KMS-11 (cell line): ENCODE measurements at regions not wholly inside any gene's neighbourhood (a gene's known extent, or its start where the extent isn't known, plus 50 kb on each side); places are given as distances from the start of the nearest gene placed in this dataset.

Experiments used
- H2AFZ ChIP-seq: fragments of 200-600 bp; sonication (generic); 2 replicates; pipeline ENCODE4 v1.6.1; 2016; ENCODE audit warnings: antibody characterized with exemption, mixed run types, low read depth
- H3K27ac ChIP-seq: fragments of 200-600 bp; sonication (generic); 2 replicates; pipeline ENCODE4 v1.6.1; 2016; ENCODE audit warnings: mild to moderate bottlenecking, mixed run types
- H3K27me3 ChIP-seq: fragments of 200-600 bp; sonication (generic); 2 replicates; pipeline ENCODE4 v1.6.1; 2017; ENCODE audit warnings: mild to moderate bottlenecking, low read depth, mixed run types, moderate library complexity; ENCODE audit not compliant: insufficient read depth
- H3K36me3 ChIP-seq: fragments of 200-600 bp; sonication (generic); 2 replicates; pipeline ENCODE4 v1.6.1; 2017; ENCODE audit warnings: mild to moderate bottlenecking, mixed run types; ENCODE audit not compliant: insufficient read depth
- H3K4me1 ChIP-seq: fragments of 200-600 bp; sonication (generic); 2 replicates; pipeline ENCODE4 v1.6.1; 2016; ENCODE audit warnings: mild to moderate bottlenecking, low read depth, mixed run types; ENCODE audit not compliant: poor library complexity, severe bottlenecking
- H3K4me2 ChIP-seq: fragments of 200-600 bp; sonication (generic); 2 replicates; pipeline ENCODE4 v1.7.0; 2016; ENCODE audit warnings: mild to moderate bottlenecking, mixed run types
- H3K4me3 ChIP-seq: fragments of 200-600 bp; sonication (generic); IDR thresholded peaks from 2 replicates; pipeline ENCODE4 v1.6.1; 2017; ENCODE audit warnings: low read depth, low read length, mixed read lengths; ENCODE audit not compliant: insufficient read depth
- H3K79me2 ChIP-seq: fragments of 200-600 bp; sonication (generic); 2 replicates; pipeline ENCODE4 v1.6.1; 2016; ENCODE audit warnings: low read depth, mixed run types; ENCODE audit not compliant: insufficient read depth
- H3K9ac ChIP-seq: fragments of 200-600 bp; sonication (generic); 2 replicates; pipeline ENCODE4 v1.6.1; 2016; ENCODE audit warnings: mild to moderate bottlenecking, mixed run types
- H4K20me1 ChIP-seq: fragments of 200-600 bp; sonication (generic); 2 replicates; pipeline ENCODE4 v1.6.1; 2016; ENCODE audit warnings: mild to moderate bottlenecking, mixed run types; ENCODE audit not compliant: insufficient read depth
- TF ChIP-seq, protein P1 (sequence below): fragments of 200-600 bp; sonication (generic); conservative IDR thresholded peaks from 2 replicates; pipeline ENCODE4 v1.6.1; 2017; ENCODE audit warnings: low read depth, mild to moderate bottlenecking, antibody characterized with exemption, low read length, moderate library complexity, mixed read lengths

DNA sequence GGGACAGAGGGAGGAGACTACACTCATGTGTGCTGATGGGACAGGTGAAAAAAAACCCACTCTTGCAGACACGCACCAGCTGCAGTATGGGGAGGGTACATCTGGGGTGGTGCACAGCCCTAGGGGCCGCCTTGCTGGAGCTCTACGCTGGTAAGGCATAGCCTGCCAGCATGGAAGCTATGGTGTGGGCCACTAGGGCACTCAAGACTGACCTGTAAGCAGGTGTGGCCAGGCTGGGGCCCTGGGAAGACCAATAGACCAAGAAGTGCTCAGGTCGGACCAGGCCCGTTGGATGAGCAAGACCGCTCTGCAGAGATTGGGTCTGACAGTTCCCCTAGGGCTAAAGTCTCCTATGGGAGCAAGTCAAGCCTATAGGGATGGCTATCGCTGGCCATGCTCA lies 314.8 kb downstream of the FAM47A start:
- no peaks in the 10 kb centered on the region for H3K79me2 ChIP-seq
- no peak overlapping the region for H3K4me2 ChIP-seq
- H3K27me3 ChIP-seq: no peaks in the 10 kb centered on the region
- H3K36me3 ChIP-seq: no peaks in the 10 kb centered on the region
- no peak overlapping the region for H3K27ac ChIP-seq
- TF ChIP-seq, protein P1, sequence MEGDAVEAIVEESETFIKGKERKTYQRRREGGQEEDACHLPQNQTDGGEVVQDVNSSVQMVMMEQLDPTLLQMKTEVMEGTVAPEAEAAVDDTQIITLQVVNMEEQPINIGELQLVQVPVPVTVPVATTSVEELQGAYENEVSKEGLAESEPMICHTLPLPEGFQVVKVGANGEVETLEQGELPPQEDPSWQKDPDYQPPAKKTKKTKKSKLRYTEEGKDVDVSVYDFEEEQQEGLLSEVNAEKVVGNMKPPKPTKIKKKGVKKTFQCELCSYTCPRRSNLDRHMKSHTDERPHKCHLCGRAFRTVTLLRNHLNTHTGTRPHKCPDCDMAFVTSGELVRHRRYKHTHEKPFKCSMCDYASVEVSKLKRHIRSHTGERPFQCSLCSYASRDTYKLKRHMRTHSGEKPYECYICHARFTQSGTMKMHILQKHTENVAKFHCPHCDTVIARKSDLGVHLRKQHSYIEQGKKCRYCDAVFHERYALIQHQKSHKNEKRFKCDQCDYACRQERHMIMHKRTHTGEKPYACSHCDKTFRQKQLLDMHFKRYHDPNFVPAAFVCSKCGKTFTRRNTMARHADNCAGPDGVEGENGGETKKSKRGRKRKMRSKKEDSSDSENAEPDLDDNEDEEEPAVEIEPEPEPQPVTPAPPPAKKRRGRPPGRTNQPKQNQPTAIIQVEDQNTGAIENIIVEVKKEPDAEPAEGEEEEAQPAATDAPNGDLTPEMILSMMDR: no peak
- H3K9ac ChIP-seq: no peak overlapping the region
- H2AFZ ChIP-seq: no peak overlapping the region
- H3K4me3 ChIP-seq: no peak overlapping the region
- H4K20me1 ChIP-seq: no peaks in the 10 kb centered on the region
- no peaks in the 10 kb centered on the region for H3K4me1 ChIP-seq

DNA sequence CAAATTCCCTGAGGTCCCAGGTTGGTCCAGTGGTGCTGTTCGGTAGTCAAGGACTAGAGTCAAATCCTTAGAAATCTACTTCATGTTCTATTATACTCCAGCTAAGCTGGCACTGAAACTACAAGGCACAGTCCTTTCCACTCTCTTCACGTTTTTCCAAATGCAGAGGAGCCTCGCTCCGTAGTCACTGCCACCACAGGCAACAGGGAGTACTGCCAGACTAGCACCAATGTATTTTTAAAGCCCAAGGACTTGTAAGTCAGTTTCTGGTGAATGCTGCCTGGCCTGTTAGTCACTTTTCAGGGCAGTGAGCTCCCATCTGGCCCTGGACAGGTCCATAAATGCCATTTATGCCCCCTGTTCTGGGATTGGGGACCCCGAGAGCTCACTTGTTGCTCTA lies 323.5 kb downstream of the FAM47A start:
- Histone ChIP-seq H4K20me1 (no peaks in the 10 kb centered on the region), H3K27ac (no peak overlapping the region), H3K4me3 (no peak overlapping the region), H3K36me3 (no peaks in the 10 kb centered on the region), H2AFZ (no peak overlapping the region), H3K9ac (no peak overlapping the region), H3K4me2 (no peak overlapping the region), H3K4me1 (no peaks in the 10 kb centered on the region), H3K79me2 (no peaks in the 10 kb centered on the region), H3K27me3 (no peaks in the 10 kb centered on the region)
- TF ChIP-seq, protein P1: no peak

DNA sequence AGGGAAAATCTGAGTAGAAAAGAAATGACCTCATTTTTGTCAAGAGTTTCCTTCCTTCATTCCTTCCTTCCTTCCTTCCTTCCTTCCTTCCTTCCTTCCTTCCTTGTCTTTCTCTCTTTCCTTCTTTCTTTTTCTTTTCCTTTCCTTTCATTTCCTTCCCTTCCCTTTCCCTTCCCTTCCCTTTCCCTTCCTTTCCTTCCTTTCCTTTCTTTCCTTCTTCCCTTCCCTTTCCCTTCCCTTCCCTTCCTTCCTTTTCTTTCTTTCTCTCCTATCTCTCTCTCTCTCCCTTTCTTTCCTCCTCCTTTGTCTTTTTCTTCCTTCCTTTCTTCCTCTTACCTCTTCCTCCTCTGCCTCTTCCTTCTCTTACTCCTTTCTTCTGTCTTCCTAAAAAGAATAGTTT lies 347.6 kb downstream of the FAM47A start:
- no peak overlapping the region for H3K4me3 ChIP-seq
- H3K27ac ChIP-seq: no peak overlapping the region
- H3K27me3 ChIP-seq: no peaks in the 10 kb centered on the region
- H3K79me2 ChIP-seq: no peaks in the 10 kb centered on the region
- H4K20me1 ChIP-seq: no peaks in the 10 kb centered on the region
- no peaks in the 10 kb centered on the region for H3K4me1 ChIP-seq
- H3K9ac ChIP-seq: no peak overlapping the region
- H3K36me3 ChIP-seq: no peaks in the 10 kb centered on the region
- TF ChIP-seq, protein P1: no peak
- H2AFZ ChIP-seq: no peak overlapping the region
- H3K4me2 ChIP-seq: no peak overlapping the region

DNA sequence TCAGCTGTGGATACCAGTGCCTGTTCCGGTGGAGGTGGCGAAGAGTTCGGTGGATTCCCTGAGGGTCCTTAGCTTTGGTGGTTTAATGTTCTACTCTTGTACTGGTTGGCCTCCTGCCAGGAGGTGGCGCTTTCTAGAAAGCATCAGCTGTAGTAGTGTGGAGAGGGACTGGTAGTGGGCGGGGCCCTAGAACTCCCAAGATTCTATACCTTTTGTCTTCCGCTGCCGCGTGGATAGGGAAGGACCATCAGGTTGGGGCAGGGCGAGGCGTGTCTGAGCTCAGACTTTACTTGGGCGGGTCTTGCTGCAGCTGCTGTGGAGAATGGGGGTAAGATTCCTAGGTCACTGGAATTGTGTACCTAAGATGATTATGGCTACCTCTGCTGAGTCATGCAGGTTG lies 390.3 kb downstream of the FAM47A start:
- Histone ChIP-seq H3K36me3 (no peaks in the 10 kb centered on the region), H3K27me3 (no peaks in the 10 kb centered on the region), H3K4me2 (no peak overlapping the region), H4K20me1 (no peaks in the 10 kb centered on the region), H2AFZ (no peak overlapping the region), H3K27ac (no peak overlapping the region), H3K4me1 (no peaks in the 10 kb centered on the region), H3K4me3 (no peak overlapping the region), H3K9ac (no peak overlapping the region), H3K79me2 (no peaks in the 10 kb centered on the region)
- TF ChIP-seq, protein P1: no peak

DNA sequence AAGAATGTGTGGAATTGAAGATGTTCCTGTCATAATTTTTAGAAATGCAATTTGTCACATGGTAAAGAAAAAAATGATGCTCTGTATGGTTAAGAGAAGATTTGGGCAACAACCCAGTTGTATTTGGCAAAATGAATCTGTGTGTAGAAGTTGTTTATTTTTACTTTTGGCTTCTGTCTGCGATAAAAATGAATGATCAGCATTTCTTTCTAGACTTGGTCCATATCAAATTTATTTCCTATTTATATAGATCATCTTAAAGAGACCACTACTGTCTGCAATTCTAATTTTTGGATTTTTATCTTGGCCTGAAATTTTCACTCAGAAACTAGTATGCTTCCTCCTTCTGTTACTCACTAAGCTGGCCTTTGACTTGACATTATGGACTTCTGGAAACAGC lies 396.9 kb downstream of the FAM47A start:
- H3K4me2 ChIP-seq: no peak overlapping the region
- H3K79me2 ChIP-seq: no peaks in the 10 kb centered on the region
- no peaks in the 10 kb centered on the region for H4K20me1 ChIP-seq
- no peak overlapping the region for H2AFZ ChIP-seq
- no peaks in the 10 kb centered on the region for H3K27me3 ChIP-seq
- no peak overlapping the region for H3K27ac ChIP-seq
- no peak overlapping the region for H3K9ac ChIP-seq
- no peaks in the 10 kb centered on the region for H3K4me1 ChIP-seq
- no peaks in the 10 kb centered on the region for H3K36me3 ChIP-seq
- H3K4me3 ChIP-seq: no peak overlapping the region
- TF ChIP-seq, protein P1: no peak
